Skin epidermis (tissue), 12 donors: ENCODE measurements at regions not wholly inside any gene's neighbourhood (a gene's known extent, or its start where the extent isn't known, plus 50 kb on each side); places are given as distances from the start of the nearest gene placed in this dataset.
"Not testable (repeated sequence)": the region's sequence is repeated elsewhere in the genome, so short reads cannot be mapped to it uniquely, and the experiment has no call there.

Source experiments
- H3K27ac ChIP-seq, 21 experiments: fragments of 200-600 bp; sonication (generic) in 11 of 21; one replicate each; pipeline ENCODE4 v1.5.0; 2020; ENCODE audit warnings: mild to moderate bottlenecking in 3 of 21, inconsistent platforms in 2 of 21, moderate library complexity in 2 of 21
- H3K4me3 ChIP-seq, 7 experiments: fragments of 200-600 bp; sonication (generic) in 2 of 7; one replicate each; pipeline ENCODE4 v1.5.0; 2020; ENCODE audit warnings: inconsistent platforms in 2 of 7, mild to moderate bottlenecking in 2 of 7, moderate library complexity in 1 of 7

DNA sequence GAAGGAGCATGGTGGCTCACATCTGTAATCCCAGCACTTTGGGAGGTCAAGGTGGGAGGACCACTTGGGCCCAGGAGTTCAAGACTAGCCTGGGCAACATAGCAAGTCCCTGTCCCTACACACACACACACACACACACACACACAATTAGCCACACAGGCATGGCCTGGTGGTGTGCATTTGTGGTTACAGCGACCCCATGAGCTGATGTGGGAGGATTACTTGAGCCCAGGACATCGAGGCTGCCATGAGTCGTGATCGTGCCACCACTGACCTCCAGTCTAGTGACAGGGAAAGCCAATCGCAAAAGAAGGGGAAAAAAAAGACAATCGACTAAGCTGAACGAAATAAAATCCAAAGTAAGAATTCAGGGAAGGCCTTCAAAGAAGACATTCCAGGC, 67.9 kb downstream of the TBX3 start:
- H3K4me3 ChIP-seq, result no peak overlapping the region
- H3K27ac ChIP-seq, result no peak overlapping the region

GRCh38 chr12:114614040-114614439, 69.9 kb downstream of the TBX3 start:
- Histone ChIP-seq H3K27ac (no peak overlapping the region), H3K4me3 (no peak overlapping the region)

GRCh38 chr12:114612062-114612461, 71.9 kb downstream of the TBX3 start:
- Histone ChIP-seq H3K27ac (no peak overlapping the region), H3K4me3 (no peak overlapping the region)

- H3K27ac ChIP-seq, result no peak overlapping the region
Observed at GRCh38 chr12:114611145-114612018, 72.6 kb downstream of the TBX3 start.

GRCh38 chr12:114608509-114608908, 75.5 kb downstream of the TBX3 start:
- H3K27ac ChIP-seq, result no peak overlapping the region
- H3K4me3 ChIP-seq, result no peak overlapping the region

More at GRCh38 chr12:114611145-114612018, 72.6 kb downstream of the TBX3 start:
- no peak overlapping the region for H3K4me3 ChIP-seq

DNA sequence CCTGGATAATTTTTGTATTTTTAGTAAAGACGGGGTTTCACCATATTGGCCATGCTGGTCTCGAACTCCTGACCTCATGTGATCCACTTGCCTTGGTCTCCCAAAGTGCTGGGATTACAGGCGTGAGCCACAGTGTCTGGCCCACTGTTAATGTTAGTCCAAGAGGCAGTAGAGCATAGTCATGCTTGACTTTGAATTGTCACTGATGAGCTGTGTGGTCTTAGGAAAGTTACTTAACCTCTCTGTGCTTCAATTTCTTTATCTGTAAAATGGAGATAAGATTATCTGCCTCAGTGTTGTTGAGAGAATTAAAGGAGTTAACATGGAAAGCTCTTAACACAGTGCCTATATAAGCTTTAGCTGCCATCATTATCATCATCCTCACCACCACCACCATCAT, 78.1 kb downstream of the TBX3 start:
- Histone ChIP-seq H3K4me3 (no peak overlapping the region), H3K27ac (no peak overlapping the region)

- H3K4me3 ChIP-seq, result no peak overlapping the region
- no peak overlapping the region for H3K27ac ChIP-seq
Observed at GRCh38 chr12:114604606-114605005, 79.4 kb downstream of the TBX3 start.

DNA sequence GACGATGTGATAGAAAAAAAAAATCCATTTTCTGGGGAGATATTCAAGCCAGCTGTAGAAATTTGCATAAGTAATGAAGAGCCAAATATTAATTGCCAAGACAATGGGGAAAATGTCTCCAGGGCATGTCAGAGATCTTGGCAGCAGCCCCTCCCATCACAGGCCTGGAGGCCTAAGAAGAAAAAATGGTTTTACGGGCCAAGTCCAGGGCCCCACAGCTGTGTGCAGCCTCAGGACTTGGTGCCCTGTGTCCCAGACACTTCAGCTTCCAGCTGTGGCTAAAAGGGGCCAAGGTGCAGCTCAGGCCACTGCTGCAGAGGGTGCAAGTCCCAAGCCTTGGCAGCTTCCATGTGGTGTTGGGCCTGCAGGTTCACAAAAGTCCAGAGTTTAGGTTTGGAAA, 83.4 kb downstream of the TBX3 start:
- not testable (repeated sequence) for H3K27ac ChIP-seq, H3K4me3 ChIP-seq

DNA sequence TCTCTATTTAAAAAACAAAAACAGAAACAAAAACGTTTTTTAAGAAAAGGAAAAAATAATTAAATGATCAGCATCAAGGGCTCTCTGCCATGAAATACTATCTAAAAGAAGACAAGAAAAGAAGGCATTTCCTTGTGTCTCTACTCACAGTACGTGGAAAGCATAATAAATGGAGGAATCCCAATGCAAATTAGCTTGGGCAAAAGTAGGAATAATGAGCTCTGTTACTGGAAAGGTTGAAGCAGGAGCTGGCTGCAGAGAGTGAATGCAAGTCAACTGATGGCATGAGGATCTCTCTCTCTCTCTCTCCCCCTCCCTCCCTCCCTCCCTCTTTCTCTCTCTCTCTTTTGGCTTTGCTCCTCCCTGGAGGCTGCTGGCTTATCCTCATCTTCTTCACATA, 85.9 kb downstream of the TBX3 start:
- no peak overlapping the region for H3K27ac ChIP-seq
- H3K4me3 ChIP-seq, result no peak overlapping the region

DNA sequence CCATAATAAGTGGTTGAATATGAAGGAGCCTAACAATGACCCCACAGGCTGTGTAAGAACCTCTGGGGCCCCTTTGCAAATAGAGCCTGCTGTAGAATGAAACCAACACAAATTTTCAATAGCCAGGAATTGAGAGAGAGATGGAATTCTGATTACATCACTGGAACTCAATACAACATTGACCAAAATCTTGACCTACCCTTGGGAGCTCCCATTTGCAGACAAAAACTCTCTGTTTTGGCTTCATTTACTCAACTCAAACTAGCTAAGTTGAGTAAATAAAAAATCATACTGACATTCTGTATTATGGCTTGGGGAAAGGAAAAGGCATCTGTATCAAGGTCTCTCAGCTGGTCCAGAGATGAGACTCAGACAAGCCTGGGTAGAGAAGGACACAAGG, 91.0 kb downstream of the TBX3 start:
- Histone ChIP-seq H3K27ac (no peak overlapping the region), H3K4me3 (no peak overlapping the region)

GRCh38 chr12:114588061-114588460, 95.9 kb downstream of the TBX3 start:
- Histone ChIP-seq H3K4me3 (no peak overlapping the region), H3K27ac (no peak overlapping the region)

DNA sequence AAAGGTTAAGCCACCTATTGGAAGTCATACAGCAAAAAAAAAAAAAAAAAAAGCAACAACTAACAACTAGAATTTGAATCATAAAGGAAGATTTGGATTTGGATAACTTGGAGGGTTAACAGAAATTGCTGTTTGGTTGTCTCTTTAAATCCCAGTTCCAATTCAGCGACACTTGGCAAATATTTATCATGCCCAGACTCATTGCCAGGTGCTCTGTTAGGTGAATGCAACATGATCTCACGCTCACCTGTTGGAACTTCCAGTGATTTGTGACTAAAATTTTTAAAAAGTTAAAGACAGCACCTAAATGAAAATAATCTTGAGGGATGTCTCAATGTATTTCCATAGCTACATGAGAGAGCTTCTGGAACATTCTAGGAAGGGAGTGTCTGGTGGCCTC, 103.7 kb downstream of the TBX3 start:
- H3K4me3 ChIP-seq, result no peak overlapping the region
- H3K27ac ChIP-seq, result no peak overlapping the region

- no peak overlapping the region for H3K27ac ChIP-seq
- no peak overlapping the region for H3K4me3 ChIP-seq
Observed at GRCh38 chr12:114579389-114579788, 104.6 kb downstream of the TBX3 start.

DNA sequence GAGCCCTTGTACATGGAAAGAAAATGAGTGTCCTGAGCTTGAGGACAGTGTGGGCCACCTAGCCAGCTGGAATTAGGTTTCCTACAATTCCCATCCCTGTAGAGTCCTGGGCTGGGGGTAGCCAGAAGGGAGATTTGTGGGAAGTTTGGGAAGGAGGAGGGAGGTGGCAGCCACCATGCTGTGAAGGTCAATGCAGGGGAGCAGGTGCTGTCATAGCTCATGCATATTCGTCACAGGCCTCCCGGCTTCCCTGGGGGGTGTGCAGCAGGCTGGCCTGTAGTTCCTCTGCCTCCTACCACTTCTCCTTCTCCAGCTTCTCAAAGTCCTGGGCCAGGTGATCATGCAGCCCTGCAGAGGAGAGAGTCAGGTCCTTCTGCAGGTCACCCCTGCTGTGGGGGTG, 121.3 kb downstream of the TBX3 start:
- Histone ChIP-seq H3K27ac (no peak overlapping the region), H3K4me3 (no peak overlapping the region)

GRCh38 chr12:114555451-114555850, 128.5 kb downstream of the TBX3 start:
- no peak overlapping the region for H3K27ac ChIP-seq

GRCh38 chr12:114547636-114548035, 136.3 kb downstream of the TBX3 start:
- Histone ChIP-seq H3K27ac (no peak overlapping the region), H3K4me3 (no peak overlapping the region)

More at GRCh38 chr12:114555451-114555850, 128.5 kb downstream of the TBX3 start:
- H3K4me3 ChIP-seq, result no peak overlapping the region

- H3K27ac ChIP-seq, result no peak overlapping the region
Observed at GRCh38 chr12:114530417-114530816, 124.5 kb upstream of the TBX5 start.

DNA sequence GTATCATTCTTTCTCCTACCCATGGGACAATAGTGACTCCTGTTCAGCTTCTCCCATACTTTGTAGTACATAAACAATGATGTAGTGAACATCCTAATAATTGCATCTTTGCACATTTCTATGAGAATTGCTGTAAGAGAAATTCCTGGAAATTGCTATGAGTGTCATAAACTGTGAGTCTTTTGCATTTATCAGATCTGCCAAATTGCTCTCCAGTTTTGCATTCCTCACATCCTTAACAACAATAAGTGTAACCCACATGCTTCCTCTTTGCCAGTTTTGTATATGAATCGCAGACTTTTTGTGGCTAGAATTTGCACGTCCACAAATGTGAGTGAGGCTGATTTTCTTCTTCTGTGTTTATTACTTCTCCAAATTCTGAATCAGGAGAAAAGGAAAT, 124.0 kb upstream of the TBX5 start:
- no peak overlapping the region for H3K4me3 ChIP-seq
- H3K27ac ChIP-seq, result no peak overlapping the region

More at GRCh38 chr12:114530417-114530816, 124.5 kb upstream of the TBX5 start:
- H3K4me3 ChIP-seq, result no peak overlapping the region

DNA sequence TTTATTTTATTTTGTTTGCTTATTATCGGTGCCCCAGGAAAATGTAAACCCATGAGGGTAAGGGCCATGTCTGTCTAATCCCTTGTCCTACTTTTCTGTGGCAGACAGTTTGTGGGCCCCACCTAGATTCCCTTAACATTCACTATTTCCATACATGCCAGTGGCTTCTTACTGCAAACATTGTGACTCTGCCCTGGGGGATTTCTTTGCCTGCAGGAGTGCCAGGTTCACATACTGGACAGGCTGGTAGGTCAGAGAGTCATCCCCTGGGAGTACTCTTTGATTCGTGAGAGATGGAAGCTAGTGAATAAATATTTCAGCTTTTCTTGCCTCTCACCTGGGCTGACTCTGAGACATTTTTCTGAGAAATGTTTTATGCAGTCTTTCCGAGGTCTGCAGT, 122.8 kb upstream of the TBX5 start:
- no peak overlapping the region for H3K27ac ChIP-seq
- no peak overlapping the region for H3K4me3 ChIP-seq

DNA sequence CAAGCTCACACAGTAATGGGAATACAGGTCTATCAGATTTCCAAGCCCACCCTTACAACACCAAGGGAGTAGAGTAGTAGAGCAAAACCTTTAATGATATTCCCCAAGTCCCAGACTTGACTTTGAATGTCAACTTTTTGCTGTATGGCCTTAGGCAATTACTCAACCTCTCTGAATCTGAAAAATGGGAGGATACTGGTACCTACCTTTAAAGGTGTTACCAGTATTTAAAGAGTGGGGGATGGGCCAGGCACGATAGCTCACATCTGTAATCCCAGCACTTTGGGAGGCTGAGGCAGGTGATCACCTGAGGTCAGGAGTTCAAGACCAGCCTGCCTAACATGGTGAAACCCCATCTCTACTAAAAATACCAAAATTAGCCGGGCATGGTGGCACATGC, 115.2 kb upstream of the TBX5 start:
- H3K4me3 ChIP-seq, H3K27ac ChIP-seq: not testable (repeated sequence)

DNA sequence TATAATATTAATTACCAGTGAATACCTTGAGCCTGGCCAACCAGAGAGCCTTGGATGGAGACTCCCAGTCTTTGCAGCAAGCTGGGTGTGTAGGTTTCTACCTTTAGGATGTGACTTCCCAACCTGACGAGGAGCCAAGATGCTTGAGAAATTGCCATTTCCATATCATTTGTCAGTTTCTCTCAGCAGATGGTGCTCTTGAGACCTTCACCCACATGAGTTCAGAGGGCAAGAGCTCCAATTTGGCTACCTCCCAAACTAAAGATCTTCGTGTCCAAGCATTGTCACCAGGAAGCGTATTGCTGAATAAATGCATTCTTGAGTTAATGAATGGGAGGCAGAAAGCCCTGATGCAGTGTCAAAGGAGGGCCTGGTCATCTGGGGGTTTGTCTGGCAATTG, 106.4 kb upstream of the TBX5 start:
- no peak overlapping the region for H3K4me3 ChIP-seq
- no peak overlapping the region for H3K27ac ChIP-seq
